Panc1 (cell line): ENCODE measurements at regions not wholly inside any gene's neighbourhood (a gene's known extent, or its start where the extent isn't known, plus 50 kb on each side); places are given as distances from the start of the nearest gene placed in this dataset.

Experiments used
- ATAC-seq: fragments of 200-7000 bp; cut with Tn5 transposase; 2 replicates; pipeline ENCODE4 v1.9.1; 2020; ENCODE audit warnings: mild to moderate bottlenecking, moderate library complexity
- BruUV-seq: library from RNA; stranded (reverse); fragments of 400-500 nt; replicated peaks from 2 replicates; lab custom pipeline; 2021; lab: Mats Ljungman, UMichigan
- CTCF ChIA-PET: fragments of 300-600 bp; sonication (Branson Sonifier 250); formaldehyde crosslinking; loops from one replicate; lab custom pipeline; 2022; ENCODE audit warnings: antibody characterized with exemption; lab: Charles Lee
- POLR2A ChIA-PET: fragments of 300-600 bp; sonication (Branson Sonifier 250); formaldehyde crosslinking; loops from one replicate; lab custom pipeline; 2022; ENCODE audit warnings: antibody characterized with exemption; lab: Charles Lee
- DNase-seq: peaks from one replicate; pipeline ENCODE4 v3.0.0-alpha.2; 2010; ENCODE audit warnings: low read depth, low spot score
- H3K27ac ChIP-seq: 2 replicates; pipeline ENCODE4 v1.5.1; 2011; ENCODE audit warnings: mild to moderate bottlenecking, low read length, inconsistent platforms
- H3K27me3 ChIP-seq: fragments of 200-500 bp; sonication (Bioruptor generic); 2 replicates; pipeline ENCODE4 v1.6.0; 2014; ENCODE audit warnings: low read length, inconsistent platforms; ENCODE audit not compliant: control insufficient read depth, insufficient read depth
- H3K36me3 ChIP-seq: fragments of 200-500 bp; sonication (Bioruptor generic); 2 replicates; pipeline ENCODE4 v1.5.1; 2014; ENCODE audit warnings: inconsistent platforms, mild to moderate bottlenecking, low read length, moderate library complexity; ENCODE audit not compliant: control insufficient read depth, insufficient read depth
- H3K4me1 ChIP-seq: 2 replicates; pipeline ENCODE4 v1.5.1; 2011; ENCODE audit warnings: inconsistent platforms, mild to moderate bottlenecking, low read length, moderate library complexity; ENCODE audit not compliant: control insufficient read depth, insufficient read depth
- H3K4me3 ChIP-seq, 2 experiments: 2 replicates each; pipeline ENCODE4 v1.5.1; 2011 to 2012; ENCODE audit warnings: low read depth in 2 of 2, low read length in 2 of 2, mild to moderate bottlenecking in 2 of 2, inconsistent platforms in 1 of 2, moderate library complexity in 1 of 2
- H3K9me3 ChIP-seq: fragments of 200-500 bp; sonication (Bioruptor generic); 2 replicates; pipeline ENCODE4 v1.5.1; 2014; ENCODE audit warnings: low read depth, mild to moderate bottlenecking, inconsistent platforms, low read length, moderate library complexity; ENCODE audit not compliant: control insufficient read depth, insufficient read depth
- CTCF ChIP-seq: fragments of 450-650 bp; IDR thresholded peaks from 2 replicates; pipeline ENCODE4 v1.5.1; 2017; ENCODE audit warnings: mild to moderate bottlenecking
- POLR2AphosphoS5 ChIP-seq: IDR thresholded peaks from 2 replicates; pipeline ENCODE4 v1.6.1; 2012; ENCODE audit warnings: mild to moderate bottlenecking, low read depth, low read length, moderate library complexity
- REST ChIP-seq, 2 experiments: IDR thresholded peaks; 2 replicates each; pipeline ENCODE4 v1.6.1; 2011 to 2012; ENCODE audit warnings: low read depth in 2 of 2, control low read depth in 1 of 2, low read length in 1 of 2, mild to moderate bottlenecking in 1 of 2, moderate library complexity in 1 of 2; ENCODE audit not compliant: insufficient read depth in 1 of 2
- SIN3A ChIP-seq: IDR thresholded peaks from 2 replicates; pipeline ENCODE4 v1.6.1; 2012; ENCODE audit warnings: low read depth, mild to moderate bottlenecking, low read length, moderate library complexity, borderline replicate concordance; ENCODE audit not compliant: insufficient read depth
- TCF7L2 ChIP-seq: IDR thresholded peaks from 2 replicates; pipeline ENCODE4 v1.6.1; 2011; ENCODE audit warnings: mild to moderate bottlenecking, low read depth, low read length, inconsistent platforms
- in situ Hi-C: cut with HindIII; loops from 2 replicates; pipeline ENCODE4 v1.10.0; 2016; ENCODE audit warnings: low sequenced_read_pairs, low pct_unique_long_range_greater_than_20kb
- intact Hi-C: fragments of 100-400 bp; cut with micrococcal nuclease; formaldehyde crosslinking; loops from one replicate; pipeline ENCODE4 v1.10.0; 2022; ENCODE audit not compliant: unreplicated experiment

GRCh38 chr10:10854725-10855124 is 162.9 kb upstream of the CELF2 start:
- Histone ChIP-seq H3K36me3 (no peaks in the 10 kb centered on the region), H3K4me3 (no peak overlapping the region), H3K27ac (no peak overlapping the region), H3K27me3 (no peaks in the 10 kb centered on the region), H3K4me1 (no peaks in the 10 kb centered on the region), H3K9me3 (no peaks in the 10 kb centered on the region)
- CTCF ChIA-PET, result no interaction called here
- TF ChIP-seq TCF7L2, result no peak
- no peak for TF ChIP-seq REST (IDR thresholded peaks at IDR 0.05; ENCODE audit: insufficient read depth in 1 of 2, low read depth in 2 of 2, low read length in 1 of 2)
- TF ChIP-seq SIN3A, result no peak
- no peak for TF ChIP-seq CTCF
- no peak for TF ChIP-seq POLR2AphosphoS5
- intact Hi-C loops, result no loop called here
- DNase-seq (no peak), ATAC-seq (no peak)
- in situ Hi-C loops, result no loop called here
- POLR2A ChIA-PET, result no interaction called here
- no TSS peak for BruUV-seq

GRCh38 chr10:10855151-10855581 is 162.5 kb upstream of the CELF2 start:
- Histone ChIP-seq H3K4me1 (no peaks in the 10 kb centered on the region), H3K36me3 (no peaks in the 10 kb centered on the region), H3K27me3 (no peaks in the 10 kb centered on the region), H3K27ac (no peak overlapping the region), H3K4me3 (no peak overlapping the region), H3K9me3 (no peaks in the 10 kb centered on the region)
- DNase-seq (no peak), ATAC-seq (no peak)
- no peak for TF ChIP-seq POLR2AphosphoS5
- no peak for TF ChIP-seq REST (IDR thresholded peaks at IDR 0.05; ENCODE audit: insufficient read depth in 1 of 2, low read depth in 2 of 2, low read length in 1 of 2)
- no peak for TF ChIP-seq TCF7L2
- no peak for TF ChIP-seq SIN3A
- TF ChIP-seq CTCF, result no peak
- ChIA-PET CTCF (no interaction called here), POLR2A (no interaction called here)
- intact Hi-C loops, result no loop called here
- in situ Hi-C loops, result no loop called here
- no TSS peak for BruUV-seq
